ENCODE measurements at regions not wholly inside any gene's neighbourhood (a gene's known extent, or its start where the extent isn't known, plus 50 kb on each side); places are given as distances from the start of the nearest gene placed in this dataset.
"Not testable (repeated sequence)": the region's sequence is repeated elsewhere in the genome, so short reads cannot be mapped to it uniquely, and the experiment has no call there.

DNA sequence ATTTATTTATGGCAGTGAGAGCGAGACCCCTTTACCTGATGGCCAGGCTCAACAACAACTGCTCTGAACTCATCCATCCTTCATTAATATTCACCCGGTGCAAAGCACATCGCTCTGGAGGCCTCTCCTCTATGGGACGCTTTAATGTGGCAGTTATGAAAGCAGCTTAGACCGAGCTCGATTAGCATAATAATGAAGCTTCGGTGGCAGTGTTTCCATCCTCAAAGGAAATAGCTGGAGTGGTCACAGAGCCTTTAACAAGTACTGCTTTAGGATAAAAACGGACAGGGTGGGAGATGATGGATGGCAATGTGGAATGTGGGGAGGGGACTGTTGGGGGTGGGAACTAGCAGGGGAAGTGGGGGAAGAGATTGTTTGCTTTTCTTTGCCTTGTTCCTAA lies 243.9 kb downstream of the SLC4A3 start:
- TF ChIP-seq, protein P1, sequence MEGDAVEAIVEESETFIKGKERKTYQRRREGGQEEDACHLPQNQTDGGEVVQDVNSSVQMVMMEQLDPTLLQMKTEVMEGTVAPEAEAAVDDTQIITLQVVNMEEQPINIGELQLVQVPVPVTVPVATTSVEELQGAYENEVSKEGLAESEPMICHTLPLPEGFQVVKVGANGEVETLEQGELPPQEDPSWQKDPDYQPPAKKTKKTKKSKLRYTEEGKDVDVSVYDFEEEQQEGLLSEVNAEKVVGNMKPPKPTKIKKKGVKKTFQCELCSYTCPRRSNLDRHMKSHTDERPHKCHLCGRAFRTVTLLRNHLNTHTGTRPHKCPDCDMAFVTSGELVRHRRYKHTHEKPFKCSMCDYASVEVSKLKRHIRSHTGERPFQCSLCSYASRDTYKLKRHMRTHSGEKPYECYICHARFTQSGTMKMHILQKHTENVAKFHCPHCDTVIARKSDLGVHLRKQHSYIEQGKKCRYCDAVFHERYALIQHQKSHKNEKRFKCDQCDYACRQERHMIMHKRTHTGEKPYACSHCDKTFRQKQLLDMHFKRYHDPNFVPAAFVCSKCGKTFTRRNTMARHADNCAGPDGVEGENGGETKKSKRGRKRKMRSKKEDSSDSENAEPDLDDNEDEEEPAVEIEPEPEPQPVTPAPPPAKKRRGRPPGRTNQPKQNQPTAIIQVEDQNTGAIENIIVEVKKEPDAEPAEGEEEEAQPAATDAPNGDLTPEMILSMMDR (IDR thresholded peaks at IDR 0.05), result no peak
- no peak for ATAC-seq
- Histone ChIP-seq H3K4me1 (no peaks in the 10 kb centered on the region), H3K27ac (no peak overlapping the region), H3K9me3 (no peaks in the 10 kb centered on the region), H3K36me3 (no peaks in the 10 kb centered on the region), H3K27me3 (no peaks in the 10 kb centered on the region), H3K4me3 (no peak overlapping the region)
- intact Hi-C loops (cut with DNase I), result no loop called here
- DNase-seq, result no peak

DNA sequence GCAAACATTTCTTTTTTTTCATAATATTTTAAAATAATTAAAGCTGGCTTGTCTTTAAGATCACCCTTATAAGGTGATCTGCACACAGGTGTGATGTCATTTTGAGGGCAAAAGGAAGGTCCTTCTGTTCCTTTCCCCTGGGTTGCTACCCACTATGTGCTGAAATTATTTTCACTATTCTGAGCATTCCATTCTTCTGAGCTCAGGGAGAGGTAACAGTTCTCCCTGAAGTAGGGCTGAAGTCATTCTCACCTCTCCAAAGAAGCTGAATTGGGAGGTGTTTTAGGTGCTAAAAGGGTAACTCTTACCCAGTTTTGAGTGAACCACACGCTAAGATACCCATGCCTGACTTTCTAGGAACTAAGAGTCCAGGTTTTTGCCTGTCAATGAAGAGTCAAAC lies 247.6 kb downstream of the SLC4A3 start:
- intact Hi-C loops (cut with DNase I), result no loop called here
- no peaks in the 10 kb centered on the region for H3K27me3 ChIP-seq
- no peaks in the 10 kb centered on the region for H3K9me3 ChIP-seq
- no peak overlapping the region for H3K4me3 ChIP-seq
- ATAC-seq (no peak), DNase-seq (no peak)
- no peak overlapping the region for H3K27ac ChIP-seq
- H3K4me1 ChIP-seq, result no peaks in the 10 kb centered on the region
- H3K36me3 ChIP-seq, result no peaks in the 10 kb centered on the region
- TF ChIP-seq, protein P1 (IDR thresholded peaks at IDR 0.05), result no peak

DNA sequence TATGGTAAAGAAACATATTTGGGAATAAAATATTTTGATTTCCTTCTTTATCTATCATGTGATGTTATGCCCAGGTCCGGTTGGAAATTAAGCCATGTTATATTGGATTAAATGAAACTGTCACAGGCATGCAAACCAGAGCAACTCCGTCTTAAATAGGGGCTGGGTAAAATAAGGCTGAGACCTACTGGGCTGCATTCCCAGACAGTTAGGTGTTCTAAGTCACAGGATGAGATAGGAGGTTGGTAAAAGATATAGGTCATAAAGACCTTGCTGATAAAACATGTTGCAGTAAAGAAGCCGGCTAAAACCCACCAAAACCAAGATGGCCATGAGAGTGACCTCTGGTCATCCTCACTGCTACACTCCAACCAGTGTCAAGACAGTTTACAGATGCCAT lies 248.6 kb downstream of the SLC4A3 start:
- DNase-seq; H3K4me3 ChIP-seq; H3K9me3 ChIP-seq; H3K36me3 ChIP-seq; H3K27ac ChIP-seq; H3K27me3 ChIP-seq; H3K4me1 ChIP-seq; intact Hi-C loops (cut with DNase I); ATAC-seq: not testable (repeated sequence)

DNA sequence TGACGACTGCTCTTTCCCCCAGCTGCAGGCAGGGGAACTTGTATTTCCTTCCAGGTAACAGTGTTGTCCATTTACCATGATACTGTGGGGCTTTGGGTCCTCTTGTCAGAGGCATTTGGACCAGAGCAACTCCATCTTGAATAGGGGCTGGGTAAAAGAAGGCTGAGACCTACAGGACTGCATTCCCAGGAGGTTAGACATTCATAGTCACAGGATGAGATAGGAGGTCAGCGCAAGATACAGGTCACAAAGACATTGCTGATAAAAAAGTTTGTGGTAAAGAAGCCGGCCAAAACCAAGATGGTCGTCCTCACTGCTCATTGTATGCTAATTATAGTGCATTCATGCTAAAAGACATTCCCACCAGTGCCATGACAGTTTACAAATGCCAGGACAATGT lies 249.5 kb downstream of the SLC4A3 start:
- H3K36me3 ChIP-seq, result no peaks in the 10 kb centered on the region
- intact Hi-C loops (cut with DNase I), result no loop called here
- no peak overlapping the region for H3K27ac ChIP-seq
- H3K9me3 ChIP-seq, result no peaks in the 10 kb centered on the region
- TF ChIP-seq, protein P1 (IDR thresholded peaks at IDR 0.05), result no peak
- no peak overlapping the region for H3K4me3 ChIP-seq
- H3K4me1 ChIP-seq, result no peaks in the 10 kb centered on the region
- DNase-seq (no peak), ATAC-seq (no peak)
- no peaks in the 10 kb centered on the region for H3K27me3 ChIP-seq

DNA sequence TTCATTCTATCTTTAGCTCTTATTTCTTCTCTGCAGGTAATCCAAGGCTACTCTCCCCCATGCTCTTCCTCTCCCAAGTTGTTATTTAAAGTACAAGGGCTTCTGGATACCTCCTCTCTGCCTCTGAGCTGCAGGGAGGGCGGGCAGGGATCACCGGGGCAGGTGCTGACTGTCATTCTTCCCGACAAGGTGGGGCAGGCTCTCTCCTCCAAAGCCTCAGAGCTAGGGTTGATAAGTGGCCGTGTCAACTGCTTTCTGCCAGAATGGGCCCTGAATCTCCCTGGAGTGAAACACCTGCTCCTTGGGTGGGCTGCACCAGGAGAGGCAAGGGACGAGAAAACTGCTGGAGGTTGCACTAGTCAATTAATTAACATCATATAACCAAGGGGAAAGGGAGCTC lies 250.3 kb downstream of the SLC4A3 start:
- no peak for DNase-seq
- no peaks in the 10 kb centered on the region for H3K36me3 ChIP-seq
- H3K9me3 ChIP-seq, result no peaks in the 10 kb centered on the region
- TF ChIP-seq, protein P1 (IDR thresholded peaks at IDR 0.05), result no peak
- no peak for ATAC-seq
- H3K27me3 ChIP-seq, result no peaks in the 10 kb centered on the region
- intact Hi-C loops (cut with DNase I), result no loop called here
- H3K27ac ChIP-seq, result no peak overlapping the region
- H3K4me3 ChIP-seq, result no peak overlapping the region
- no peaks in the 10 kb centered on the region for H3K4me1 ChIP-seq

DNA sequence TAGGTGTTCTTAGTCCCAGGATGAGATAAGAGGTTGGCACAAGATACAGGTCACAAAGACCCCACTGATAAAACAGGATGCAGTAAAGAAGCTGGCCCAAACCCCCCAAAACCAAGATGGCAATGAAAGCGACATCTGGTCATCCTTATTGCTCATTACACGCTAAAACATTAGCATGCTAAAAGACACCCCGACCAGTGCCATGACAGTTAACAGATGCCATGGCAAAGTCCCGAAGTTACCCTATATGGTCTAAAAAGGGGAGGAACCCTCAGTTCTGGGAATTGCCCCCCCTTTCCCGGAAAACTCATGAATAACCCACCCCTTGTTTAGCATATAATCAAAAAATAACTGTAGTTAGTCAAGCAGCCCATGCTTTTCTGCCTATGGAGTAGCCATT lies 251.1 kb downstream of the SLC4A3 start:
- Histone ChIP-seq H3K4me1 (no peaks in the 10 kb centered on the region), H3K9me3 (no peaks in the 10 kb centered on the region), H3K36me3 (no peaks in the 10 kb centered on the region), H3K4me3 (no peak overlapping the region), H3K27ac (no peak overlapping the region), H3K27me3 (no peaks in the 10 kb centered on the region)
- ATAC-seq, result no peak
- intact Hi-C loops (cut with DNase I), result no loop called here
- DNase-seq, result no peak
- TF ChIP-seq, protein P1 (IDR thresholded peaks at IDR 0.05), result no peak

All from upper lobe of right lung (tissue), 1 donor.